ENCODE measurements at regions not wholly inside any gene's neighbourhood (a gene's known extent, or its start where the extent isn't known, plus 50 kb on each side); places are given as distances from the start of the nearest gene placed in this dataset.

- H3K36me3 ChIP-seq (ENCODE audit: control insufficient read depth, insufficient read depth, low read length): no peaks in the 10 kb centered on the region
- no peak for DNase-seq
- peaks cover 33% of the 10 kb centered on the region for H3K27me3 ChIP-seq (ENCODE audit: control insufficient read depth, insufficient read depth, low read length)
- no peak overlapping the region for H2AFZ ChIP-seq (replicated peaks; ENCODE audit: low read length, poor library complexity)
- H4K5ac ChIP-seq (ENCODE audit: low read depth, low read length): no peak overlapping the region
- ATAC-seq (ENCODE audit: low read depth): no peak
- TF ChIP-seq RCOR1 (IDR thresholded peaks at IDR 0.05; ENCODE audit: insufficient replicate concordance, low read length) (no peak), NFE2L2 (IDR thresholded peaks at IDR 0.05; ENCODE audit: low read depth, low read length) (no peak), RFX5 (IDR thresholded peaks at IDR 0.05; ENCODE audit: low read depth, low read length) (no peak), CEBPB (IDR thresholded peaks at IDR 0.05; ENCODE audit: low read depth, low read length) (no peak), CHD1 (IDR thresholded peaks at IDR 0.05; ENCODE audit: low read depth, low read length) (no peak), MXI1 (IDR thresholded peaks at IDR 0.05; ENCODE audit: borderline replicate concordance, low read depth, low read length) (no peak), SMC3 (IDR thresholded peaks at IDR 0.05; ENCODE audit: low read depth, low read length) (no peak), RAD21 (IDR thresholded peaks at IDR 0.05; ENCODE audit: low read length) (no peak), FOS (IDR thresholded peaks at IDR 0.05; ENCODE audit: low read depth, low read length) (no peak), BHLHE40 (IDR thresholded peaks at IDR 0.05; ENCODE audit: low read depth, low read length) (no peak), CTCF (conservative IDR thresholded peaks at IDR 0.05; ENCODE audit: low read depth, low read length) (no peak), MAFK (IDR thresholded peaks at IDR 0.05; ENCODE audit: low read depth, low read length) (no peak), MAZ (IDR thresholded peaks at IDR 0.05; ENCODE audit: borderline replicate concordance, low read depth, low read length) (no peak), POLR2A (IDR thresholded peaks at IDR 0.05; ENCODE audit: low read depth, low read length) (no peak)
- TF ChIP-seq, protein P1, sequence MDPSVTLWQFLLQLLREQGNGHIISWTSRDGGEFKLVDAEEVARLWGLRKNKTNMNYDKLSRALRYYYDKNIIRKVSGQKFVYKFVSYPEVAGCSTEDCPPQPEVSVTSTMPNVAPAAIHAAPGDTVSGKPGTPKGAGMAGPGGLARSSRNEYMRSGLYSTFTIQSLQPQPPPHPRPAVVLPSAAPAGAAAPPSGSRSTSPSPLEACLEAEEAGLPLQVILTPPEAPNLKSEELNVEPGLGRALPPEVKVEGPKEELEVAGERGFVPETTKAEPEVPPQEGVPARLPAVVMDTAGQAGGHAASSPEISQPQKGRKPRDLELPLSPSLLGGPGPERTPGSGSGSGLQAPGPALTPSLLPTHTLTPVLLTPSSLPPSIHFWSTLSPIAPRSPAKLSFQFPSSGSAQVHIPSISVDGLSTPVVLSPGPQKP (IDR thresholded peaks at IDR 0.05; ENCODE audit: borderline replicate concordance, low read depth, low read length): no peak
- TF ChIP-seq, protein P2, sequence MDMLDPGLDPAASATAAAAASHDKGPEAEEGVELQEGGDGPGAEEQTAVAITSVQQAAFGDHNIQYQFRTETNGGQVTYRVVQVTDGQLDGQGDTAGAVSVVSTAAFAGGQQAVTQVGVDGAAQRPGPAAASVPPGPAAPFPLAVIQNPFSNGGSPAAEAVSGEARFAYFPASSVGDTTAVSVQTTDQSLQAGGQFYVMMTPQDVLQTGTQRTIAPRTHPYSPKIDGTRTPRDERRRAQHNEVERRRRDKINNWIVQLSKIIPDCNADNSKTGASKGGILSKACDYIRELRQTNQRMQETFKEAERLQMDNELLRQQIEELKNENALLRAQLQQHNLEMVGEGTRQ (IDR thresholded peaks at IDR 0.05; ENCODE audit: low read depth, low read length): no peak
- H3K9ac ChIP-seq (ENCODE audit: low read depth, low read length): no peak overlapping the region
- ChIA-PET CTCF (no interaction called here), POLR2A (ENCODE audit: unreplicated experiment) (no interaction called here)
- H3K56ac ChIP-seq (ENCODE audit: extremely low read depth, insufficient read depth, low read length): no peak overlapping the region
- no peak overlapping the region for H3K4me2 ChIP-seq (ENCODE audit: low read depth, low read length)
- no peaks in the 10 kb centered on the region for H3K9me3 ChIP-seq (ENCODE audit: control insufficient read depth, insufficient read depth, low read length)
- no TSS peak for BruUV-seq (replicated peaks)
- H2BK20ac ChIP-seq (ENCODE audit: low read depth, low read length): no peak overlapping the region
- no peak overlapping the region for H2AK9ac ChIP-seq (replicated peaks; ENCODE audit: low read depth, low read length, poor library complexity)
- intact Hi-C loops (cut with micrococcal nuclease) (no loop called here), dilution Hi-C loops (cut with HindIII; ENCODE audit: low sequenced_read_pairs, unreplicated experiment) (no loop called here), in situ Hi-C loops (cut with MboI; ENCODE audit: low sequenced_read_pairs) (no loop called here)
- no peaks in the 10 kb centered on the region for H3K79me1 ChIP-seq (ENCODE audit: low read depth in 1 of 2, low read length in 2 of 2)
- no peak overlapping the region for H3K23ac ChIP-seq (ENCODE audit: low read depth, low read length)
- H3K4ac ChIP-seq (ENCODE audit: low read depth, low read length): no peak overlapping the region
- no peak overlapping the region for H2BK15ac ChIP-seq (ENCODE audit: low read depth, low read length)
- H3K27ac ChIP-seq (ENCODE audit: insufficient read depth, low read length): no peak overlapping the region
- no peak overlapping the region for H2AK5ac ChIP-seq (ENCODE audit: low read depth, low read length)
- H2BK120ac ChIP-seq (ENCODE audit: low read depth, low read length): no peak overlapping the region
- 71% methylated on average over 1 of the region's 4 CpGs; no CpG with 5 or more reads in 1 of the 2 experiments for WGBS, 2 experiments (ENCODE audit: extremely low coverage in 2 of 2, insufficient read length in 1 of 2)
- no peak overlapping the region for H2BK5ac ChIP-seq (ENCODE audit: low read depth, low read length, poor library complexity, severe bottlenecking)
- H4K91ac ChIP-seq (ENCODE audit: insufficient read depth, low read depth, low read length): no peak overlapping the region
- H3K9me1 ChIP-seq (ENCODE audit: insufficient read depth, low read length): no peaks in the 10 kb centered on the region
- H3K18ac ChIP-seq (ENCODE audit: low read depth, low read length): no peak overlapping the region
- H3K14ac ChIP-seq (replicated peaks; ENCODE audit: low read depth, low read length): no peak overlapping the region
- H3K4me1 ChIP-seq (ENCODE audit: control insufficient read depth, insufficient read depth, low read length): no peaks in the 10 kb centered on the region
- no peak overlapping the region for H4K8ac ChIP-seq (ENCODE audit: low read depth in 2 of 2, low read length in 2 of 2)
- no peak overlapping the region for H3K4me3 ChIP-seq (ENCODE audit: insufficient read depth, low read depth, low read length)
- H4K20me1 ChIP-seq (ENCODE audit: insufficient read depth, low read length): no peaks in the 10 kb centered on the region; the same call in 1 of the 2 replicates
Observed at GRCh38 chr20:24768201-24768636, 180.8 kb upstream of the CST7 start.
